Liver (tissue), 3 donors: ENCODE measurements at regions not wholly inside any gene's neighbourhood (a gene's known extent, or its start where the extent isn't known, plus 50 kb on each side); places are given as distances from the start of the nearest gene placed in this dataset.

Experiments
- GABPA ChIP-seq, 2 donors: IDR thresholded peaks in 1 of 2; conservative IDR thresholded peaks in 1 of 2; 2 replicates each; pipeline ENCODE4 v1.6.1; 2016; ENCODE audit warnings: antibody characterized with exemption in 2 of 2, mild to moderate bottlenecking in 1 of 2, moderate library complexity in 1 of 2
- JUND ChIP-seq, 2 donors: IDR thresholded peaks; 2 replicates each; pipeline ENCODE4 v1.6.1; 2016; ENCODE audit warnings: antibody characterized with exemption in 2 of 2
- RAD21 ChIP-seq, 2 donors: IDR thresholded peaks; 2 replicates each; pipeline ENCODE4 v1.6.1; 2016; ENCODE audit warnings: antibody characterized with exemption in 2 of 2, mild to moderate bottlenecking in 2 of 2
- TF ChIP-seq, protein P1 (sequence below): fragments of 150-350 bp; IDR thresholded peaks from 2 replicates; pipeline ENCODE4 v1.5.1; 2017; ENCODE audit warnings: improper control_type of control experiment, low read depth, low read length; ENCODE audit not compliant: missing input control
- donor health status: healthy.
- donor health status: healthy.

DNA sequence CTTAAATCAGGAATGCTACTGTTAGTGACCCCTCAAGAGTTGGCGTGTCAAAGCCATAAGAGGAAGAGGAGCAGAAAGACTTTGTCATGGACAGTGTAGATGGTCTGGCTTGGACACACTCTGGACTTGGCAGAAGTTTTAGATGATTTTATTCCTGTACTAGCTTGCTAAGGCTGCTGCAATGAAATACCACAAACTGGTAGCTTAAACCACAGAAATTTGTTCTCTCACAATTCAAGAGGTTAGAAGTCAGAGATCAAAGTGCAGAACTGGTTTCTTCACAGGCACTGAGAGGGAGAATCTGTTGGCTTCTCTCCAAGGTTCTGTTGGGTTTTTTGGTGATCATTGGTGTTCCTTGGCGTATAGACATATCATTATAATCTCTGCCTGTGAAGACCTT is 869.8 kb upstream of the B3GALT2 start:
- TF ChIP-seq, protein P1, sequence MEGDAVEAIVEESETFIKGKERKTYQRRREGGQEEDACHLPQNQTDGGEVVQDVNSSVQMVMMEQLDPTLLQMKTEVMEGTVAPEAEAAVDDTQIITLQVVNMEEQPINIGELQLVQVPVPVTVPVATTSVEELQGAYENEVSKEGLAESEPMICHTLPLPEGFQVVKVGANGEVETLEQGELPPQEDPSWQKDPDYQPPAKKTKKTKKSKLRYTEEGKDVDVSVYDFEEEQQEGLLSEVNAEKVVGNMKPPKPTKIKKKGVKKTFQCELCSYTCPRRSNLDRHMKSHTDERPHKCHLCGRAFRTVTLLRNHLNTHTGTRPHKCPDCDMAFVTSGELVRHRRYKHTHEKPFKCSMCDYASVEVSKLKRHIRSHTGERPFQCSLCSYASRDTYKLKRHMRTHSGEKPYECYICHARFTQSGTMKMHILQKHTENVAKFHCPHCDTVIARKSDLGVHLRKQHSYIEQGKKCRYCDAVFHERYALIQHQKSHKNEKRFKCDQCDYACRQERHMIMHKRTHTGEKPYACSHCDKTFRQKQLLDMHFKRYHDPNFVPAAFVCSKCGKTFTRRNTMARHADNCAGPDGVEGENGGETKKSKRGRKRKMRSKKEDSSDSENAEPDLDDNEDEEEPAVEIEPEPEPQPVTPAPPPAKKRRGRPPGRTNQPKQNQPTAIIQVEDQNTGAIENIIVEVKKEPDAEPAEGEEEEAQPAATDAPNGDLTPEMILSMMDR, result no peak
- TF ChIP-seq RAD21 (IDR thresholded peaks at IDR 0.05) (peak in 1 of 2 donors; percentile 33), GABPA (IDR thresholded peaks at IDR 0.05 in 1 of 2, conservative IDR thresholded peaks at IDR 0.05 in 1 of 2) (no peak), JUND (IDR thresholded peaks at IDR 0.05) (no peak)
